ENCODE measurements at regions not wholly inside any gene's neighbourhood (a gene's known extent, or its start where the extent isn't known, plus 50 kb on each side); places are given as distances from the start of the nearest gene placed in this dataset.

DNA sequence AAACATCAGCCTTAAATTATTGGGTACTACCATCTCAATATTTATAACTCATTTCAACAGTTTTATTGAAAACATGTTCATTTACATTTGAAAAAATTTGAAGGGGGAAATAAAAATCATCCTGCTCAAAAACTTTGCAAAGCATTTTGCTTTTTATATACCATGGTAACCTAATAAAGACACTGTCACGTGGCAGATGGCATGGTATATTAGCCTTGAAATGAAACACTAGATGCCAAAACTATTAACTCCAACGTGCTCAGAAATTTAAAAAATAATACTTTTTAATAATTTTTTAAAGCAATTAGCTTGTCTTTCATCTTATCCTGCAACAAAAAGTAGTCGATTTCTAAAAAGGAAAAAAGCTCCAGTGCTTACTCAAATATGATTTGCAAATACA, 88.6 kb upstream of the NFIB start:
- Histone ChIP-seq H3K4me2 (ENCODE audit: insufficient read depth, low read length) (no peak overlapping the region), H3K9ac (replicated peaks; ENCODE audit: extremely low read depth, insufficient read depth, low read length) (no peak overlapping the region), H3K27ac (ENCODE audit: insufficient read depth, low read depth, low read length) (no peak overlapping the region), H3K9me3 (replicated peaks; ENCODE audit: control insufficient read depth, insufficient read depth, low read length) (no peaks in the 10 kb centered on the region), H3K36me3 (ENCODE audit: control insufficient read depth in 2 of 2, extremely low read depth in 1 of 2, insufficient read depth in 2 of 2, low read length in 2 of 2) (no peaks in the 10 kb centered on the region), H3K4me3 (replicated peaks in 1 of 3; ENCODE audit: insufficient read depth in 1 of 3, low read depth in 1 of 3, low read length in 3 of 3) (no peak overlapping the region), H4K20me1 (replicated peaks; ENCODE audit: control insufficient read depth, extremely low read depth, insufficient read depth, low read length) (no peaks in the 10 kb centered on the region), H2AFZ (ENCODE audit: low read depth, low read length) (no peak overlapping the region), H3K9me1 (replicated peaks; ENCODE audit: control insufficient read depth, extremely low read depth, insufficient read depth, low read length) (no peaks in the 10 kb centered on the region), H3K4me1 (ENCODE audit: control insufficient read depth, extremely low read depth, insufficient read depth, low read length) (peaks cover 16% of the 10 kb centered on the region), H3K79me2 (ENCODE audit: control insufficient read depth, insufficient read depth, low read length) (no peaks in the 10 kb centered on the region), H3K27me3 (ENCODE audit: control insufficient read depth in 2 of 2, insufficient read depth in 2 of 2, low read length in 2 of 2) (no peaks in the 10 kb centered on the region)
- TF ChIP-seq, protein P1, sequence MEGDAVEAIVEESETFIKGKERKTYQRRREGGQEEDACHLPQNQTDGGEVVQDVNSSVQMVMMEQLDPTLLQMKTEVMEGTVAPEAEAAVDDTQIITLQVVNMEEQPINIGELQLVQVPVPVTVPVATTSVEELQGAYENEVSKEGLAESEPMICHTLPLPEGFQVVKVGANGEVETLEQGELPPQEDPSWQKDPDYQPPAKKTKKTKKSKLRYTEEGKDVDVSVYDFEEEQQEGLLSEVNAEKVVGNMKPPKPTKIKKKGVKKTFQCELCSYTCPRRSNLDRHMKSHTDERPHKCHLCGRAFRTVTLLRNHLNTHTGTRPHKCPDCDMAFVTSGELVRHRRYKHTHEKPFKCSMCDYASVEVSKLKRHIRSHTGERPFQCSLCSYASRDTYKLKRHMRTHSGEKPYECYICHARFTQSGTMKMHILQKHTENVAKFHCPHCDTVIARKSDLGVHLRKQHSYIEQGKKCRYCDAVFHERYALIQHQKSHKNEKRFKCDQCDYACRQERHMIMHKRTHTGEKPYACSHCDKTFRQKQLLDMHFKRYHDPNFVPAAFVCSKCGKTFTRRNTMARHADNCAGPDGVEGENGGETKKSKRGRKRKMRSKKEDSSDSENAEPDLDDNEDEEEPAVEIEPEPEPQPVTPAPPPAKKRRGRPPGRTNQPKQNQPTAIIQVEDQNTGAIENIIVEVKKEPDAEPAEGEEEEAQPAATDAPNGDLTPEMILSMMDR (IDR thresholded peaks at IDR 0.05; ENCODE audit: extremely low read depth in 1 of 2, insufficient read depth in 1 of 2, low read depth in 1 of 2, low read length in 2 of 2) = no peak
- TF ChIP-seq MYC (IDR thresholded peaks at IDR 0.05; ENCODE audit: low read depth, low read length) (no peak), FOS (IDR thresholded peaks at IDR 0.05; ENCODE audit: borderline replicate concordance, insufficient read depth, low read length) (no peak), JUN (IDR thresholded peaks at IDR 0.05; ENCODE audit: borderline replicate concordance, insufficient read depth, insufficient read length, low read depth) (no peak), GATA2 (IDR thresholded peaks at IDR 0.05; ENCODE audit: insufficient read depth, insufficient read length, low read depth, low read length) (no peak), POLR2A (IDR thresholded peaks at IDR 0.05; ENCODE audit: low read depth, low read length) (no peak), POLR2AphosphoS5 (IDR thresholded peaks at IDR 0.05; ENCODE audit: insufficient read depth, low read depth, low read length) (no peak), EZH2 (IDR thresholded peaks at IDR 0.05; ENCODE audit: borderline replicate concordance, low read depth, low read length, severe bottlenecking) (no peak), MAX (IDR thresholded peaks at IDR 0.05; ENCODE audit: insufficient read depth, insufficient read length) (no peak)
- DNase-seq (ENCODE audit: low read depth, low spot score) (no peak), FAIRE-seq (no peak)
- no TSS peak for BruUV-seq (replicated peaks)
- dilution Hi-C loops (cut with MboI; ENCODE audit: extremely low pct_ligation_motif_present, low sequenced_read_pairs) (no loop called here), intact Hi-C loops (cut with micrococcal nuclease) (loop anchor here (5.0 to 10.0 kb wide), 4 partner anchors 458 to 1188 kb away; no protein-coding TSS in a partner anchor)
- ChIA-PET POLR2A (no interaction called here), CTCF (interaction anchor here (0.9 to 4.0 kb wide), 11 partner anchors 11 to 975 kb away, joined by 3 to 42 read pairs (median 4); no protein-coding TSS in a partner anchor)
